GM23338 (cell line): ENCODE measurements at regions not wholly inside any gene's neighbourhood (a gene's known extent, or its start where the extent isn't known, plus 50 kb on each side); places are given as distances from the start of the nearest gene placed in this dataset.

Experiments used
- CREB1 ChIP-seq: fragments of 250-450 bp; sonication (Bioruptor Pico); IDR thresholded peaks from 2 replicates; pipeline ENCODE4 v1.5.0; 2020; ENCODE audit warnings: low read depth, mild to moderate bottlenecking, moderate library complexity
- EZH2 ChIP-seq: fragments of 200-600 bp; sonication (generic); IDR thresholded peaks from one replicate; pipeline ENCODE4 v1.8.0; 2017; ENCODE audit warnings: antibody characterized with exemption, mild to moderate bottlenecking, low read depth; ENCODE audit not compliant: unreplicated experiment
- EZH2phosphoT487 ChIP-seq: fragments of 200-600 bp; sonication (generic); IDR thresholded peaks from one replicate; pipeline ENCODE4 v1.8.1; 2018; ENCODE audit warnings: antibody characterized with exemption; ENCODE audit not compliant: unreplicated experiment
- JUNB ChIP-seq: IDR thresholded peaks from one replicate; pipeline ENCODE4 v1.6.1; 2016; ENCODE audit warnings: antibody characterized with exemption; ENCODE audit not compliant: unreplicated experiment
- NANOG ChIP-seq: IDR thresholded peaks from 2 replicates; pipeline ENCODE4 v1.6.1; 2016; ENCODE audit warnings: antibody characterized with exemption, borderline replicate concordance
- POLR2AphosphoS5 ChIP-seq: IDR thresholded peaks from 2 replicates; pipeline ENCODE4 v1.6.1; 2016; ENCODE audit warnings: antibody characterized with exemption, low read depth
- STAT1 ChIP-seq: IDR thresholded peaks from one replicate; pipeline ENCODE4 v1.6.1; 2016; ENCODE audit warnings: antibody characterized with exemption; ENCODE audit not compliant: unreplicated experiment
- ZNF114 ChIP-seq: fragments of 250-450 bp; sonication (Bioruptor Pico); IDR thresholded peaks from 2 replicates; pipeline ENCODE4 v1.5.0; 2020; ENCODE audit warnings: mild to moderate bottlenecking, moderate library complexity
- ZNF331 ChIP-seq: fragments of 250-450 bp; sonication (Bioruptor Pico); IDR thresholded peaks from 2 replicates; pipeline ENCODE4 v1.5.0; 2020; ENCODE audit warnings: low read depth, mild to moderate bottlenecking, moderate library complexity
- TF ChIP-seq, protein P1 (sequence below), 2 experiments: fragments of 200-600 bp in 1 of 2; sonication (generic) in 1 of 2; conservative IDR thresholded peaks; 2 replicates each; pipeline versions ENCODE4 v1.5.1 to v1.6.1; 2016 to 2017; ENCODE audit warnings: antibody characterized with exemption in 2 of 2, low read depth in 2 of 2, mild to moderate bottlenecking in 2 of 2, moderate library complexity in 1 of 2
- TF ChIP-seq, protein P2 (sequence below): IDR thresholded peaks from one replicate; pipeline ENCODE4 v1.6.1; 2018; ENCODE audit warnings: antibody characterized with exemption; ENCODE audit not compliant: unreplicated experiment
- TF ChIP-seq, protein P3 (sequence below): IDR thresholded peaks from 2 replicates; pipeline ENCODE4 v1.6.1; 2016; ENCODE audit warnings: antibody characterized with exemption

DNA sequence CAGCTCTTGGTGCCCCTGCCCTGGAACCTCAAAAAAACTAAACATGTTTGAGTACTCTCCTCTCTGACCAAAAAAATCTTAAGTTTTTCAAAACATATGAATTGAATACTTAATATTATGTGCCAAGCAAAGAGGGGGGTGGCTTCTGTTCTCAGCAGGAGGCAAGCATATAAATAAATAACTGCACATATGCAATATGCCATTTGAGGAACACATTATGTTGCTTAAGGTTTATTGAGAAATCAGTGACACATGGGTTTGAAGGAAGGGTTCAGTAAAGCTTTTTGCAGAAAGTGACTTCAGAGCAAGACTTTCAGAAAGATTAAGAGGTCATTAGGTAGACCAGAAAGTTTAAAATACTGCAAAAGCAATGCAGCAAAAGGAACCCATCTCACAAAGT, 429.2 kb downstream of the TDRD15 start:
- TF ChIP-seq ZNF331 (CRISPR knock-in tag) (no peak), EZH2phosphoT487 (no peak), POLR2AphosphoS5 (no peak), EZH2 (no peak), ZNF114 (CRISPR knock-in tag) (no peak), CREB1 (CRISPR knock-in tag) (no peak), JUNB (no peak), NANOG (no peak), STAT1 (no peak)
- TF ChIP-seq, protein P1, sequence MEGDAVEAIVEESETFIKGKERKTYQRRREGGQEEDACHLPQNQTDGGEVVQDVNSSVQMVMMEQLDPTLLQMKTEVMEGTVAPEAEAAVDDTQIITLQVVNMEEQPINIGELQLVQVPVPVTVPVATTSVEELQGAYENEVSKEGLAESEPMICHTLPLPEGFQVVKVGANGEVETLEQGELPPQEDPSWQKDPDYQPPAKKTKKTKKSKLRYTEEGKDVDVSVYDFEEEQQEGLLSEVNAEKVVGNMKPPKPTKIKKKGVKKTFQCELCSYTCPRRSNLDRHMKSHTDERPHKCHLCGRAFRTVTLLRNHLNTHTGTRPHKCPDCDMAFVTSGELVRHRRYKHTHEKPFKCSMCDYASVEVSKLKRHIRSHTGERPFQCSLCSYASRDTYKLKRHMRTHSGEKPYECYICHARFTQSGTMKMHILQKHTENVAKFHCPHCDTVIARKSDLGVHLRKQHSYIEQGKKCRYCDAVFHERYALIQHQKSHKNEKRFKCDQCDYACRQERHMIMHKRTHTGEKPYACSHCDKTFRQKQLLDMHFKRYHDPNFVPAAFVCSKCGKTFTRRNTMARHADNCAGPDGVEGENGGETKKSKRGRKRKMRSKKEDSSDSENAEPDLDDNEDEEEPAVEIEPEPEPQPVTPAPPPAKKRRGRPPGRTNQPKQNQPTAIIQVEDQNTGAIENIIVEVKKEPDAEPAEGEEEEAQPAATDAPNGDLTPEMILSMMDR (conservative IDR thresholded peaks at IDR 0.05; ENCODE audit: low read depth in 2 of 2) = no peak
- TF ChIP-seq, protein P2, sequence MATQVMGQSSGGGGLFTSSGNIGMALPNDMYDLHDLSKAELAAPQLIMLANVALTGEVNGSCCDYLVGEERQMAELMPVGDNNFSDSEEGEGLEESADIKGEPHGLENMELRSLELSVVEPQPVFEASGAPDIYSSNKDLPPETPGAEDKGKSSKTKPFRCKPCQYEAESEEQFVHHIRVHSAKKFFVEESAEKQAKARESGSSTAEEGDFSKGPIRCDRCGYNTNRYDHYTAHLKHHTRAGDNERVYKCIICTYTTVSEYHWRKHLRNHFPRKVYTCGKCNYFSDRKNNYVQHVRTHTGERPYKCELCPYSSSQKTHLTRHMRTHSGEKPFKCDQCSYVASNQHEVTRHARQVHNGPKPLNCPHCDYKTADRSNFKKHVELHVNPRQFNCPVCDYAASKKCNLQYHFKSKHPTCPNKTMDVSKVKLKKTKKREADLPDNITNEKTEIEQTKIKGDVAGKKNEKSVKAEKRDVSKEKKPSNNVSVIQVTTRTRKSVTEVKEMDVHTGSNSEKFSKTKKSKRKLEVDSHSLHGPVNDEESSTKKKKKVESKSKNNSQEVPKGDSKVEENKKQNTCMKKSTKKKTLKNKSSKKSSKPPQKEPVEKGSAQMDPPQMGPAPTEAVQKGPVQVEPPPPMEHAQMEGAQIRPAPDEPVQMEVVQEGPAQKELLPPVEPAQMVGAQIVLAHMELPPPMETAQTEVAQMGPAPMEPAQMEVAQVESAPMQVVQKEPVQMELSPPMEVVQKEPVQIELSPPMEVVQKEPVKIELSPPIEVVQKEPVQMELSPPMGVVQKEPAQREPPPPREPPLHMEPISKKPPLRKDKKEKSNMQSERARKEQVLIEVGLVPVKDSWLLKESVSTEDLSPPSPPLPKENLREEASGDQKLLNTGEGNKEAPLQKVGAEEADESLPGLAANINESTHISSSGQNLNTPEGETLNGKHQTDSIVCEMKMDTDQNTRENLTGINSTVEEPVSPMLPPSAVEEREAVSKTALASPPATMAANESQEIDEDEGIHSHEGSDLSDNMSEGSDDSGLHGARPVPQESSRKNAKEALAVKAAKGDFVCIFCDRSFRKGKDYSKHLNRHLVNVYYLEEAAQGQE = no peak
- TF ChIP-seq, protein P3, sequence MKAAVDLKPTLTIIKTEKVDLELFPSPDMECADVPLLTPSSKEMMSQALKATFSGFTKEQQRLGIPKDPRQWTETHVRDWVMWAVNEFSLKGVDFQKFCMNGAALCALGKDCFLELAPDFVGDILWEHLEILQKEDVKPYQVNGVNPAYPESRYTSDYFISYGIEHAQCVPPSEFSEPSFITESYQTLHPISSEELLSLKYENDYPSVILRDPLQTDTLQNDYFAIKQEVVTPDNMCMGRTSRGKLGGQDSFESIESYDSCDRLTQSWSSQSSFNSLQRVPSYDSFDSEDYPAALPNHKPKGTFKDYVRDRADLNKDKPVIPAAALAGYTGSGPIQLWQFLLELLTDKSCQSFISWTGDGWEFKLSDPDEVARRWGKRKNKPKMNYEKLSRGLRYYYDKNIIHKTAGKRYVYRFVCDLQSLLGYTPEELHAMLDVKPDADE = no peak
